Osteoblast (primary cell): ENCODE measurements at regions not wholly inside any gene's neighbourhood (a gene's known extent, or its start where the extent isn't known, plus 50 kb on each side); places are given as distances from the start of the nearest gene placed in this dataset.

Experiments used
- DNase-seq: peaks from one replicate; pipeline ENCODE4 v3.0.0; 2011; ENCODE audit warnings: low spot score, mixed read lengths; ENCODE audit not compliant: insufficient read length; ENCODE audit errors: missing footprints
- H2AFZ ChIP-seq: 2 replicates; pipeline ENCODE4 v1.6.0; 2011; ENCODE audit warnings: mild to moderate bottlenecking, low read length
- H3K27ac ChIP-seq: 2 replicates; pipeline ENCODE4 v1.5.1; 2011; ENCODE audit warnings: mild to moderate bottlenecking, low read depth, low read length, moderate library complexity
- H3K27me3 ChIP-seq: 2 replicates; pipeline ENCODE4 v1.6.0; 2012; ENCODE audit warnings: mild to moderate bottlenecking, control low read depth, inconsistent platforms, low read length, moderate library complexity; ENCODE audit not compliant: insufficient read depth
- H3K36me3 ChIP-seq: 2 replicates; pipeline ENCODE4 v1.5.1; 2011; ENCODE audit warnings: mild to moderate bottlenecking, low read length, control low read depth, moderate library complexity; ENCODE audit not compliant: insufficient read depth
- H3K4me1 ChIP-seq: 2 replicates; pipeline ENCODE4 v1.5.1; 2011; ENCODE audit warnings: mild to moderate bottlenecking, low read length, control low read depth, moderate library complexity; ENCODE audit not compliant: insufficient read depth
- H3K4me2 ChIP-seq: 2 replicates; pipeline ENCODE4 v1.6.0; 2011; ENCODE audit warnings: mild to moderate bottlenecking, low read length; ENCODE audit not compliant: insufficient read depth
- H3K4me3 ChIP-seq: fragments of 200-600 bp; sonication (generic); 3 replicates; pipeline ENCODE4 v1.5.1; 2012; ENCODE audit warnings: mild to moderate bottlenecking, low read length, inconsistent platforms; ENCODE audit not compliant: insufficient read depth
- H3K79me2 ChIP-seq: 2 replicates; pipeline ENCODE4 v1.6.0; 2012; ENCODE audit warnings: mild to moderate bottlenecking, low read length, control low read depth, inconsistent platforms; ENCODE audit not compliant: insufficient read depth
- H3K9me3 ChIP-seq: 2 replicates; pipeline ENCODE4 v1.5.1; 2011; ENCODE audit warnings: low read depth, low read length, control low read depth
- H4K20me1 ChIP-seq: 2 replicates; pipeline ENCODE4 v1.6.0; 2012; ENCODE audit warnings: mild to moderate bottlenecking, low read length, control low read depth; ENCODE audit not compliant: insufficient read depth
- CTCF ChIP-seq: IDR thresholded peaks from 2 replicates; pipeline ENCODE4 v1.5.1; 2011; ENCODE audit warnings: mild to moderate bottlenecking, low read depth, low read length, moderate library complexity; ENCODE audit errors: extremely low read depth

DNA sequence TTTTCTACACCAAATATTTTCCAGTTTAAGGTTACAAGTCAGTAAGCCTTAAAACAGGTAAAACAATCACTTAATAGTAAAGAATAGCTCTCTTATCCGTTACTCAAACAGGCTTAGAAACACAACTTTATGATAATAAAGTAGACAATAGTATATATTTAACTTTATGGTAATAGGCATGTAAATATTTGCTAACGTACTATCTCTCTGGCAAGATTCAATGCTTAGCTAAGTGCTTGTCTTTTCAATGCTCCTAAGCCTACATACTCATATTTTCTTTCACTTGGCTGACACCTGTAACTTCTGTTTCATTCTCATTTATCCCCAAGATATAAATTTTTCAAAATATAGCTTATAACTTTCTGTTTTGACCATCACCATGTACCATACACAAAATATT is 358.2 kb downstream of the HTR1B start:
- Histone ChIP-seq H3K27me3 (no peaks in the 10 kb centered on the region), H3K9me3 (no peaks in the 10 kb centered on the region), H2AFZ (no peak overlapping the region), H3K4me2 (no peak overlapping the region), H3K4me3 (no peak overlapping the region), H3K36me3 (no peaks in the 10 kb centered on the region), H3K79me2 (no peaks in the 10 kb centered on the region), H3K27ac (no peak overlapping the region), H3K4me1 (no peaks in the 10 kb centered on the region), H4K20me1 (no peaks in the 10 kb centered on the region)
- no peak for TF ChIP-seq CTCF
- no peak for DNase-seq

GRCh38 chr6:77097940-77098339 is 365.4 kb downstream of the HTR1B start:
- Histone ChIP-seq H3K79me2 (no peaks in the 10 kb centered on the region), H3K27ac (no peak overlapping the region), H4K20me1 (no peaks in the 10 kb centered on the region), H3K4me3 (no peak overlapping the region), H3K36me3 (no peaks in the 10 kb centered on the region), H3K4me2 (no peak overlapping the region), H3K27me3 (no peaks in the 10 kb centered on the region), H3K4me1 (no peaks in the 10 kb centered on the region), H3K9me3 (no peaks in the 10 kb centered on the region), H2AFZ (no peak overlapping the region)
- no peak for TF ChIP-seq CTCF
- no peak for DNase-seq

DNA sequence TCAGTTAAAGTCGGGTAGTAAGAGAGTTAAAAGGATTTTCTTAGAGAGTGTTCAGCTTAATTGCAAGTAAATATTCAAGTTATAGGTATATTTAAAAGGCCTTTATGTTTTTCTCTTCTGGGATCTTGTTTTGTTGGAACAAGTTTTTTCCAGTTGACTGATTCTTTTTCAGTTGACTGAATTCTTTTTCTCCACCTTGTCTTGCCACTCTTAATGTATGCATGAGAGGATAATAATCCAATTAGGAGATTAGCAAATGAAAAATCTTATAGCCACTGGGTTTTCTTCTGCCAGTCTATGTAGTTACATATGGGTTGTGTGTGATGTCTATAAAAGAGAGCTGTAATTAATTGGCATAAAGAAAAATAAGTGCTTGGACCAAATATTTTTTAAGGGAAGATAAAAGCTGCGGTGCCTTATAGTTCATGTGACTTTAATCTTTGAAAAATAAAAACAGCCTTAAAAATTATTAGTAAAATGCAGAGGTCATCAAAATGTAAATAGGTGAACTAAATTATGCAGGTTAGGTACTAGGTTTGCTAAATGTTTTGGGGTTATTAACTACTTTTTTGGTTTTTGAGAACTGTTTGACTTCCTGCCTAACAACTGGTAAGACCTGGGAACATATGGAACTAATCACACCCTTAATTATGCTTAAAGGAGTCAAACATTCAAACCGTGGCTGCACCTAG is 367.2 kb downstream of the HTR1B start:
- H3K79me2 ChIP-seq = no peaks in the 10 kb centered on the region
- no peak for DNase-seq
- no peaks in the 10 kb centered on the region for H3K27me3 ChIP-seq
- H3K4me2 ChIP-seq = no peak overlapping the region
- no peaks in the 10 kb centered on the region for H3K4me1 ChIP-seq
- no peak overlapping the region for H2AFZ ChIP-seq
- no peaks in the 10 kb centered on the region for H4K20me1 ChIP-seq
- no peak overlapping the region for H3K27ac ChIP-seq
- H3K4me3 ChIP-seq = no peak overlapping the region
- no peak for TF ChIP-seq CTCF
- no peaks in the 10 kb centered on the region for H3K36me3 ChIP-seq
- H3K9me3 ChIP-seq = no peaks in the 10 kb centered on the region

DNA sequence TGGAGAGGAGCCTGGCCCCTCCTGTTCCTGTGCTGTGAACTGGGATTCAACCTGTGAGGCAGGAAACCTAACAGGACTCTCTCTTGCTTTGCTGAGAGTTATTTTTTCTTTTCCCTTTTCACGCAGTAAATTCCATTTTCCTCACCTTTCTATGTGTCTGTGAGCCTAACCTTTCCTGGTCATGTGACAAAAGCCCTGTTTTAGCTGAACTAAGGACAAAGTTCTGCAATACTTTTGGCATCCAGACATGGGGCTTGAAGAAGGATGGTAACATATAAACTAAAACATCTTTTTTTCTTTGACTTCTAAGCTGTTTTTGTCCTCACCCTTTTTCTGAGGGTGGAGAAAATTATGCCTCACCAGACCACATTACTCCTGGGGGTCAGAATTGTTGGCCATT is 368.5 kb downstream of the HTR1B start:
- H3K79me2 ChIP-seq = no peaks in the 10 kb centered on the region
- no peaks in the 10 kb centered on the region for H3K27me3 ChIP-seq
- no peaks in the 10 kb centered on the region for H4K20me1 ChIP-seq
- H3K4me1 ChIP-seq = no peaks in the 10 kb centered on the region
- H3K4me3 ChIP-seq = no peak overlapping the region
- H3K9me3 ChIP-seq = no peaks in the 10 kb centered on the region
- H2AFZ ChIP-seq = no peak overlapping the region
- H3K27ac ChIP-seq = no peak overlapping the region
- no peak for DNase-seq
- H3K36me3 ChIP-seq = no peaks in the 10 kb centered on the region
- H3K4me2 ChIP-seq = no peak overlapping the region
- TF ChIP-seq CTCF = no peak
